Head of caudate nucleus (tissue), 42 donors: ENCODE measurements at regions not wholly inside any gene's neighbourhood (a gene's known extent, or its start where the extent isn't known, plus 50 kb on each side); places are given as distances from the start of the nearest gene placed in this dataset.
"Not testable (repeated sequence)": the region's sequence is repeated elsewhere in the genome, so short reads cannot be mapped to it uniquely, and the experiment has no call there.

Experiments used
- DNase-seq, 42 donors: peaks; one replicate each; pipeline versions ENCODE4 v3.0.0 to v3.0.0-alpha.2; 2020 to 2021; ENCODE audit warnings: mixed read lengths in 7 of 42
- intact Hi-C: fragments of 100-400 bp; cut with DNase I; formaldehyde crosslinking; loops from one replicate; pipeline ENCODE4 v1.15.0; 2022

DNA sequence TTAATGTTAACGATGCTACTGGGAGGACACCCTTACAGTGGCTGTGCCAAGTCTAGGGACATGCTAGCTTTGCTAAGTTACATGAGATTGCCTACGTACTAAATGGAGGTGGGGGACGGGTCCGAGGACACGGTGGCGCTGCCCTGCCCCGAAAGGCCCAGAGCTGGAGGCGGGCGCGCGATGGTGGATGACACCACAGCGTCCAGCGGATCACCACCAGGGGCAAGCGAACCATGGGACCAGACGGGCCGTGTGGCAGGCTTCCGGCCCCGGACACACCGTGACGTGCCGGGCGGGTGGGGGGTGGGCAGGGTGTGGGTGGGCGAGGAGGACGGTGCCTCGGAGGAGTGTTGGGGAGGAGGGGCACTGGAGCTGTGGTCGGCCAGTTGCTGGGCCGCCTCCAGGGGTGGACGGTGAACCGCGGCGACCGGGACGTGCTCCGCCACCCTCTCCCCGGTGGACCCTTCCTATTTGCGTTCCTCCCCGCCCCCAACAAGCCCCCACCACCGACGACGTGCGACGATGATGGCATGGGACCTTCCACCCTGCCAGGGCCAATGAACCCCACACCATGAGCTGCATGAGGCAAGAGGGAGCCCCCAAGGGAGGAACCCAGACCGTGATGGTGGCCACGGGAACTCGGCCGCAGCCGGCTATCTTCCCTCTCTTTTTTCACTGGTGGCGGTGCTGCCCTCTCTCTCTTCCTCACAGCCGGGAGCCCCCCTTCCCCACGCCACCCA lies 773.3 kb upstream of the DEFB115 start:
- DNase-seq = no peak

GRCh38 chr20:30484749-30485070 lies 772.8 kb upstream of the DEFB115 start:
- intact Hi-C loops = no loop called here
- DNase-seq = no peak

More for the DNA sequence above, 773.3 kb upstream of the DEFB115 start:
- intact Hi-C loops = no loop called here

DNA sequence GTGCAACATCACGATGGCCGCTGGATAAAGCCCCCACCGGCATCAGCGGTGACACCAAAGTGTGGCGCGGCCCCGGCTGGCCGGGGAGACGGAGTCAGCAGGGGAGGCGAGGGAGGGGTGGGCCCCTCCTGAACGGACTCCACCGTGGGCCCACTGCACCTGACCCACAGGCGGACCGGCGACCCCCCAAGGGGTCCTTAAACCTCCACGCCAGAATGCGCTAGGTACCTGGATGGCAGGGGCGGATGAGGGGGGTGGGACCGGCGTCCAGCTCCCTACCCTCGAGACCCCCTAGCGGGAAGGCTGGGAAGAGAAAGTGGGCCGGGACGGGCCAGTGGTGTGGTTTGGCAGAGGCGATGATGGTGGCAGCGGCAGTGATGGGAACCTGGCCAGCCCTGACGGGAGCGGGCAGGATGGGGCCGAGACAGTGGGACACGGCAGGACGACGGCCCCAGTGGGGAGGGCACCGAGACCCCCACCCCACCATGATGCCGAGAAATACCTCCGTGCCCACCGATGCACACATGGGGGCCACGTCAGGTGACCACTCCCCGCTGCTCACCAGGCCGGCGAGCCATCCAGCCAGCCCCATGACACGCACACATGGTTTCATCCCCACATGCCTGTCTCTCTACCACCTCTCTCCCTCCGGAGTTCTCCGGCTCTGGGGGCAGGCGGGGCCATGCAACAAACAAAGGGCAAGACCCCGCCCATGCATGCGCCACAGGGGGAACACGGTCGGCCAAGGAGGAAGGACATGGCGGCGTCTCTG lies 771.9 kb upstream of the DEFB115 start:
- DNase-seq = no peak
- intact Hi-C loops = no loop called here

GRCh38 chr20:30486103-30486478 lies 771.4 kb upstream of the DEFB115 start:
- intact Hi-C loops = no loop called here
- no peak for DNase-seq

- DNase-seq, intact Hi-C loops: not testable (repeated sequence)
Observed at GRCh38 chr20:30487461-30487860, 770.0 kb upstream of the DEFB115 start.

DNA sequence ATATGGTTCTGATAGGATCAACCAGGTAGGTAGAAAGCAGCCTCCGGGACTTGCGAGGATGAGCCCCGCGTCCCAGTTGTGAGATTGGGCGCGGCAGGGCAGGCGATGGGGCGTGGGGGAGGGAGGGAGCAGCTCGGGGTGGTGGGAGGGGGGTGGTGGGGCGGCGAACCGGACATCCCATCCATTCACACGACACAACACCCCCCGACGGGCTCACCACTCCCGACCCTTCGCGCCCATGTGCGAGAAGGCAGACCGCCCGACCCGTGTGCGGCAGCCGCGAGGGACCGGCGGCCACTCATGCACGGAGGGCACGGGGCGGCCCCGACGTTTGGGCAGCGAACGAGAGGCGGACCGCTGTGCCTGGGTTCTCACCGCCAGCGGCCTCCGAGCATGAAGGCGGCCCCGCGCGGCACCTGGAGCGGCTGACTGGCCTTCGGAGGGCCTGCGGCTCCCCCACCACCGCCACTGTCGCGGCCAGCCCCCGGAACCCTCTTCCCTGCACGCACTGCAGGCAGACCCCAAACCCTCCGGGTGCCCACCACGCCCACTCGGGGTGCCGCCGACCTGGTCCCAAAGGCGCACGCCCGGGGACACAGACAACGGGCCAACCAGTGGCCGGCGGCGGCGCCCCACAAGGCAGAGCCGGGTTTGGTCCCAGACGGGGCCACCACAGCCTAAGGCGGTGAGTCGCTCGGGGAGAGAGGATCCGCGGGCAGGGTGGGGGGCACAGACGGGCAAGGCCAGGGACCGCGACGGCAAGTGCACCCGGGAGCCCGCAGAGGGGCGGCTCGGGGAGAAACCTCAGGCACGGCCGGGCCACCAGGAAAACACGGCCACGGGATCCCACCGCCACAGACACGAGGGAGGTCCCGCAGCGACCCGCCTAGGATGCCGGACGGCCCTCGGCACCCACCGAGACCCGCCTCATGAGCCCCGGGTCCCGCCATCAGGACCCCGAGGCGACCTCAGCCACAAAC lies 769.2 kb upstream of the DEFB115 start:
- intact Hi-C loops = no loop called here
- peak in 1 of 42 donors; percentile 32 for DNase-seq

DNA sequence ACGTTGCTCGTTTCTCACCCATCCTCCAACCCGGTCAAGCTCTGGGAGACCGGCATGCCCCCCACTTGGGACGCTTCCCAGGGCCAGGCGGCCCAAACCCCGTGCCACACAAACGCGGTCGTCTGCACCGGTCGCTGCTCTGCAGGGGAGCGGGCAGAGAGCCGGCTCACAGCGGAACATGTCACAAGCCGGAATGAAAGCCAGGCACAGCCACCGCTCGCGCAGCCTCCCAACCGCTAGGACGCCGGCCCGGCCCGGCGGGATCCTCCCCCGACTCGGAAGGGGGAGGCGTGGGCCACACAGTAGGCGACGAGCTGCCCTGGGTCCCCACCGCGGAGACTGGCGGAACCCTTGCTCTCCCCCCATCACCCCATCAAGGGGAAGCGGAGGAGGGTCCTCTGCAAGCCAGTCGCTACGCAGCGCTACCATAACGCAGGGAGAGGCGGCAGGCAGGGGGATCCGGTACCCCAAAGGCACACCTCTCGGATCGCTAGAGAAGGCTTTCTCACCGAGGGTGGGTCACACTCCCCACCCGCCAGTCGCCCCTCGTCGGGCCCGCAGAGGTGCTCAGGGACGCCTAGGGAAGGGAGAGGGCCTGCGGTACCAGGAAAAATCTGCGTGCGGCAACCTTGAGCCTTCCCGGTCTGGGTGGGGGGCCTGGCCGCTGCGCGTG lies 768.4 kb upstream of the DEFB115 start:
- DNase-seq = peak in 1 of 42 donors; percentile 41
- intact Hi-C loops = no loop called here

GRCh38 chr20:30489614-30490003 lies 767.9 kb upstream of the DEFB115 start:
- intact Hi-C loops = no loop called here
- no peak for DNase-seq

DNA sequence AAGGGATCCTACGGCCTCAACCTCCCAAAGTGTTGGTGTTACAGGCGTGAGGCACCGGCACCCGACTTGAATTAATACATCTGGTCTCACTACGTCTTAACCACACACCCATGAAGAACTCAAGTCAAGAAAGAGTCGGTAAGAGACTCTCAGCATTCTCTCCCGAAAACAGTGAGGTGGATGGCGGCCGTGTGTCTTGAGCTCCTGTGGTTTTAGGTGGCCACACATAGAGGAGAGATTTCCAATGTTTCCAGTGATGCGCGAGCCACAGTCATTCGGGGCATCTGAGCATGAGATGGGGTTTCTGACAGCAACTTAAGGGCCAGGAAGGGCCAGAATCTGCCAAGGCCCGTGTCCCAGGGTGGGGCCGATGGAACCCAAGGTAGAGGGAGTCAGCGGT lies 766.4 kb upstream of the DEFB115 start:
- intact Hi-C loops = no loop called here
- DNase-seq = no peak

- intact Hi-C loops, DNase-seq: not testable (repeated sequence)
Observed at GRCh38 chr20:30496656-30497055, 760.8 kb upstream of the DEFB115 start.

DNA sequence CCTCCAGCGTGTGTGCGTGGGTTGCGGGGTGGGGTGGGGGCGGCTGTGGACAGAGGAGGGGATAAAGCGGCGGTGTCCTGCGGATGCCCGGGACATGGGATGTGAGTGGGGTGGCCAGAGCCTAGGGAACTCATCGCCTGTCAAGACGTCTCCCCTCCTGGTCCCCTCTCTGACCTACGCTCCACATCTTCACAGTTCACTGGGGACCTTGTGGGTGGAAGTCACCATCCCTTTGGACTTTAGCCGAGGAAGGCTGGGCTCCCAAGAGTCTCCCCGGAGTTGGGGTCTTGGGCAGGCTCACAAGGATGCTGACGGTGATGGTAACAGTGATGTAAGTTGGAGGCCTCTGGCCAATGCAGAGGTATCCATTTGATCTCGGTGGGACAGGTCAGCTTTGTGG lies 760.3 kb upstream of the DEFB115 start:
- intact Hi-C loops, DNase-seq: not testable (repeated sequence)

DNA sequence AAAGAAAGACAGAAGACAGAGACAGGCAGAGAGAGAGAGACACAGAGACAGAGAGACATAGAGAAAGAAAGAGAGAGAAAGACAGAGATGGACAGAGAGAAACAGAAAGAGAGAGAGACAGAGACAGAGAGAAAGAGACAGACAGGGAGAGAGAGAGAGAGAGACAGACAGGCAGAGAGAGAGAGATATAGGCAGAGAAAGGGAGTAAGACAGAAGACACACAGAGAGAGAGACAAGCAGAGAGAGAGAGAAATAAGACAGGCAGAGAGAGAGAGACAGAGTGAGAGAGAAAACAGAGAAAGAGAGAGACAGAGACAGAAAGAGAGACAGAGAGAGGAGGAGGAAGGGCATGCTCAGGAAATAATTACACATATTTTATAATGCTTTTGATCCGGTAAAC lies 758.3 kb upstream of the DEFB115 start:
- intact Hi-C loops = no loop called here
- no peak for DNase-seq

GRCh38 chr20:30499716-30500446 lies 757.6 kb upstream of the DEFB115 start:
- intact Hi-C loops, DNase-seq: not testable (repeated sequence)

GRCh38 chr20:30500447-30500820 lies 757.0 kb upstream of the DEFB115 start:
- intact Hi-C loops = not testable (repeated sequence)
- peak in 16 of 42 donors; percentile 16 to 75 (median 48) for DNase-seq

DNA sequence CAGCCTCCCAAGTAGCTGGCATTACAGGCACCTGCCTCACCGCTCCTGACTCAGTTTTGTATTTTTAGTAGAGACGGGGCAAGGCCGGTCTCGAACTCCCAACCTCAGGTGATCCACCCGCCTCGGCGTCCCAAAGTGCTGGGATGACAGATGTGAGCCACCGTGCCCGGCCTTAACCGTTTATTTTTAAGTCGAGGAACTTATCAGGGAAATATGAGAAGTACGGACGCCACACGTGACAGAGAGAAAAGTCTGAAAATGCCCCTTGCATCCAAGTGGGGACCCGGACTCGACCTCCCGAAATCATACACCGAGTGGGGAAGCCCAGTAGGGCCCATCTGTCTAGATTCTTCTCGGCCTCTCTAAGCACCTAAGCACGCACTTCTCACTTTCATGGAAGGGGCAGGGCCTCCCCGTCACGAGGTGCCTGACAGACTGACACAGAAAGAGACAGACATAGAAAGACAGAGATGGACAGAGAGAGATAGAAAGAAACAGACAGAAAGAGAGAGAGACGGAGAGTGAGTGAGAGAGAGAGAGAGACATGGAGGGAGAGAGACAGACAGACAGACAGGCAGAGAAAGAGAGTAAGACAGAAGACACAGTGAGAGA lies 756.5 kb upstream of the DEFB115 start:
- intact Hi-C loops = no loop called here
- no peak for DNase-seq

DNA sequence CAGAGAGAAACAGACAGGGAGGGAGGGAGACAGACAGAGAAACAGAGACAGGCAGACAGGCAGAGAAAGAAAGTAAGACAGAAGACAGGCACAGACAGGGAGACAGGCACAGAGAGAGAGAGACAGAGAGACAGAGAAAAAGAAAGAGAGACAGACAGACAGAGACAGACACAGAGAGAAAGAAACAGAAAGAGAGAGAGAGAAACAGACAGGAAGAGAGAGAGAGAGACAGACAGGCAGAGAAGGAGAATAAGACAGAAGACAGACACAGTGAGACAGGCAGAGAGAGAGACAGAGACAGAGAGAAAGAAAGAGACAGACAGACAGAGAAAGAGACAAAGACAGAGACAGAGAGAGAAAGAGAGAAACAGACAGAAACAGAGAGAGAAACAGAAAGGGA lies 754.8 kb upstream of the DEFB115 start:
- intact Hi-C loops = no loop called here
- DNase-seq = no peak

- intact Hi-C loops = not testable (repeated sequence)
Observed at GRCh38 chr20:30503204-30503603, 754.3 kb upstream of the DEFB115 start.

GRCh38 chr20:30503992-30504570 lies 753.4 kb upstream of the DEFB115 start:
- intact Hi-C loops = no loop called here
- no peak for DNase-seq

More at GRCh38 chr20:30503204-30503603, 754.3 kb upstream of the DEFB115 start:
- DNase-seq = not testable (repeated sequence)
